Neural crest cell (in vitro differentiated cells): ENCODE measurements at regions not wholly inside any gene's neighbourhood (a gene's known extent, or its start where the extent isn't known, plus 50 kb on each side); places are given as distances from the start of the nearest gene placed in this dataset.

Source experiments
- DNase-seq: peaks from one replicate; pipeline ENCODE4 v3.0.0; 2021; ENCODE audit warnings: low read depth, mixed read lengths, low spot score
- H3K27ac Mint-ChIP-seq: one replicate; pipeline ENCODE4 v1.8.0; 2021; ENCODE audit warnings: mild to moderate bottlenecking, mixed read lengths; ENCODE audit not compliant: unreplicated experiment
- H3K27me3 Mint-ChIP-seq: 2 replicates; pipeline ENCODE4 v1.8.0; 2021; ENCODE audit warnings: low read depth, mild to moderate bottlenecking, mixed read lengths
- H3K36me3 Mint-ChIP-seq: 2 replicates; pipeline ENCODE4 v1.8.0; 2021; ENCODE audit warnings: low read depth, mild to moderate bottlenecking, mixed read lengths
- H3K4me1 Mint-ChIP-seq: 2 replicates; pipeline ENCODE4 v1.8.0; 2021; ENCODE audit warnings: mixed read lengths
- H3K4me3 Mint-ChIP-seq: one replicate; pipeline ENCODE4 v1.8.0; 2021; ENCODE audit warnings: mild to moderate bottlenecking, mixed read lengths
- H3K9me3 Mint-ChIP-seq: 2 replicates; pipeline ENCODE4 v1.8.0; 2021; ENCODE audit warnings: mixed read lengths
- CTCF ChIP-seq: fragments of 200-600 bp; sonication (generic); conservative IDR thresholded peaks from 2 replicates; pipeline ENCODE4 v1.5.0; 2021; ENCODE audit warnings: antibody characterized with exemption, mild to moderate bottlenecking

GRCh38 chr15:39084674-39085530 is 496.0 kb upstream of the THBS1 start:
- no peak for TF ChIP-seq CTCF
- H3K27ac Mint-ChIP-seq, result no peak overlapping the region
- no peak for DNase-seq
- H3K27me3 Mint-ChIP-seq, result no peaks in the 10 kb centered on the region
- H3K4me1 Mint-ChIP-seq, result peaks cover 4% of the 10 kb centered on the region
- no peak overlapping the region for H3K4me3 Mint-ChIP-seq
- H3K9me3 Mint-ChIP-seq, result no peaks in the 10 kb centered on the region
- no peaks in the 10 kb centered on the region for H3K36me3 Mint-ChIP-seq

DNA sequence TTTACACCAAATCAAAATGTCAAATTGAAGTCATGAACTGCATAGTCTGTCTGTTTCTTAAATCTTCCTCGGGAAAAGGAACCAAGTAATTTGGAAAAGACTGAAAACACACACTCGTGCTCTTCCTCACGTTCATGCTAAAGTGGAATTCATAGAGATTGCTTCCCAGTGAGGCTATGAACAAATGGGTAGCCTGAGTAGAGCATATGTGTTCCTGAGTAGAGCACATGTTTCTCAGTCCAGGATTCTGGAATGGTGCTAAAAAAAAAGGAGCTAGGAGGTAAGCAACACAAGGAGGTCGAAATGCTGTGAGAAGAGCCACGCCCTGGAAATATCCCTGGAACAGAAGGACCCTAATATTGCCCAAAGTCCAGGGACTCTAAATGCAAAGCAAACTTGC is 494.2 kb upstream of the THBS1 start:
- TF ChIP-seq CTCF, result no peak
- no peak overlapping the region for H3K27ac Mint-ChIP-seq
- peaks cover 4% of the 10 kb centered on the region for H3K4me1 Mint-ChIP-seq
- H3K9me3 Mint-ChIP-seq, result no peaks in the 10 kb centered on the region
- H3K4me3 Mint-ChIP-seq, result no peak overlapping the region
- H3K36me3 Mint-ChIP-seq, result no peaks in the 10 kb centered on the region
- no peaks in the 10 kb centered on the region for H3K27me3 Mint-ChIP-seq
- DNase-seq, result no peak

GRCh38 chr15:39088156-39088555 is 492.7 kb upstream of the THBS1 start:
- TF ChIP-seq CTCF, result no peak
- H3K27me3 Mint-ChIP-seq, result no peaks in the 10 kb centered on the region
- H3K9me3 Mint-ChIP-seq, result no peaks in the 10 kb centered on the region

DNA sequence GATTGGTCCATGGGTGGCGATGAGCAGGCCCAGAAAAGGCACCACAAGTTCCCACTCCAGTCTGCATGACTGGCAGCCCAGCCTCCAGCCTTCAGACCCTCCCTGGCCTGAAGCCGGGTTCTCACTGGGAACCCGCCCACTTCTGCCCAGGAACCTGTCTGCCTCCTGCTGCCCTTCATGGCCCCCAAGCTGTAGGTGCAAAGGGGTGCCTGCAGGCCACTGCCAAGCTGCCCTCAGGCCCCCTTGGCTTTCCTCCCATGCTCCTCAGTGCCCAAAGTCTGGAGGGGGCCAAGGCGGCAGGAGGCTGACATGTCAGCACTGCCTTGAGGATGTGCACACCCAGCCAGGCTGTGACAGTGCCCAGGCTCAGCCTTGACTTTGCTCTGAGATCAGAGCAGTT is 488.5 kb upstream of the THBS1 start:
- Mint-ChIP-seq H3K4me3 (no peak overlapping the region), H3K4me1 (peaks cover 31% of the 10 kb centered on the region), H3K27ac (no peak overlapping the region), H3K9me3 (no peaks in the 10 kb centered on the region), H3K27me3 (no peaks in the 10 kb centered on the region), H3K36me3 (no peaks in the 10 kb centered on the region)
- TF ChIP-seq CTCF, result no peak
- no peak for DNase-seq

More at GRCh38 chr15:39088156-39088555, 492.7 kb upstream of the THBS1 start:
- H3K4me3 Mint-ChIP-seq, result no peak overlapping the region
- H3K4me1 Mint-ChIP-seq, result peaks cover 4% of the 10 kb centered on the region
- no peak for DNase-seq
- H3K36me3 Mint-ChIP-seq, result no peaks in the 10 kb centered on the region
- no peak overlapping the region for H3K27ac Mint-ChIP-seq

- H3K4me3 Mint-ChIP-seq, result no peak overlapping the region
- no peaks in the 10 kb centered on the region for H3K27me3 Mint-ChIP-seq
- TF ChIP-seq CTCF, result no peak
- H3K4me1 Mint-ChIP-seq, result peaks cover 31% of the 10 kb centered on the region
- no peak for DNase-seq
- no peak overlapping the region for H3K27ac Mint-ChIP-seq
- no peaks in the 10 kb centered on the region for H3K36me3 Mint-ChIP-seq
- H3K9me3 Mint-ChIP-seq, result no peaks in the 10 kb centered on the region
These were observed 488.1 kb upstream of the THBS1 start for GRCh38 chr15:39092761-39093160.
